C4-2B (cell line): ENCODE measurements at regions not wholly inside any gene's neighbourhood (a gene's known extent, or its start where the extent isn't known, plus 50 kb on each side); places are given as distances from the start of the nearest gene placed in this dataset.

Experiments used
- H3K27ac ChIP-seq: fragments of 450-650 bp; 2 replicates; pipeline ENCODE4 v1.5.1; 2017
- CTCF ChIP-seq: fragments of 450-650 bp; conservative IDR thresholded peaks from 2 replicates; pipeline ENCODE4 v1.5.1; 2017; ENCODE audit warnings: mild to moderate bottlenecking
- ZFX ChIP-seq: fragments of 450-650 bp; IDR thresholded peaks from 2 replicates; pipeline ENCODE4 v1.6.1; 2017

- no peak overlapping the region for H3K27ac ChIP-seq
- no peak for TF ChIP-seq ZFX
Measured at GRCh38 chr5:61951295-61951694, 354.7 kb upstream of the KIF2A start.

DNA sequence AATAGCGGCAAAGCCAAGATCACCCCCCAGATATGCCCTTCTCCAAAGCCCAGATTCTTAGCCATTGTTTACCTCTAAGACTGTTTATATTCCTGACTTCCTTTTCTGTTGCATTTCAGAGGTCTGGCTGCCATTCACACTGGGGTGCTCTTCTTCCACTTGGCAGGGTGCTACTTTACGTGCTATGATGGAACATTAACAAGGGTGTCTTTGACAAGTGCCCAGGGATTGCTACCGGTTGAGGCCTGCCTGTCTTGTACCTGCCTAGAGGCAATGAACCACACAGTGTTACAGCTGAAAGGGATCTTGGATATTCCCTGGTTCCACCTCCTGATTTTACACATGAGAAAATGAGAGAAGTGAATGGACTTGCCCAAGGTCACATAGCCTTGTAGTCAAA is 352.1 kb upstream of the KIF2A start:
- TF ChIP-seq ZFX (no peak), CTCF (no peak)
- no peak overlapping the region for H3K27ac ChIP-seq

DNA sequence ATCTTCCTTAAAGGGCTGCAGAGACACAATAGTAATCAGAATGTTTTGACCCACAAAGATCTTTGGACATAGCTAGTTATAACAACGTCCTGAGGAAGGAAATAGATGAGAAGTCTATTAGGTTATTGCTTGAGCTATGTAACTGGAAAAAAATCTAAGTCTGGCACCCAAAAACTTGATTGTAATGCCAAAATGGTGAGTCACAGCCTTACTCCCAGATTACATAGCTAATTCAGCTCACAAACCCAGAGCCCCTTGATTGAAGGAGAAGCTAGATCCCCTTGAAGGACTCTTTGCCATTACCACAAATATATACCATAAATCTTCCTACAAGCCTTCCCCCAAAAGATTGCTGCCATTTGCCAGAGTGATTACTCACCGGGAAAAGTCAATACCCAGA is 341.8 kb upstream of the KIF2A start:
- H3K27ac ChIP-seq = no peak overlapping the region
- TF ChIP-seq ZFX (no peak), CTCF (no peak)

GRCh38 chr5:61965069-61965468 is 340.9 kb upstream of the KIF2A start:
- TF ChIP-seq CTCF (no peak), ZFX (no peak)
- no peak overlapping the region for H3K27ac ChIP-seq

GRCh38 chr5:61965490-61965889 is 340.5 kb upstream of the KIF2A start:
- no peak for TF ChIP-seq CTCF
- TF ChIP-seq ZFX = no peak
- H3K27ac ChIP-seq = no peak overlapping the region

DNA sequence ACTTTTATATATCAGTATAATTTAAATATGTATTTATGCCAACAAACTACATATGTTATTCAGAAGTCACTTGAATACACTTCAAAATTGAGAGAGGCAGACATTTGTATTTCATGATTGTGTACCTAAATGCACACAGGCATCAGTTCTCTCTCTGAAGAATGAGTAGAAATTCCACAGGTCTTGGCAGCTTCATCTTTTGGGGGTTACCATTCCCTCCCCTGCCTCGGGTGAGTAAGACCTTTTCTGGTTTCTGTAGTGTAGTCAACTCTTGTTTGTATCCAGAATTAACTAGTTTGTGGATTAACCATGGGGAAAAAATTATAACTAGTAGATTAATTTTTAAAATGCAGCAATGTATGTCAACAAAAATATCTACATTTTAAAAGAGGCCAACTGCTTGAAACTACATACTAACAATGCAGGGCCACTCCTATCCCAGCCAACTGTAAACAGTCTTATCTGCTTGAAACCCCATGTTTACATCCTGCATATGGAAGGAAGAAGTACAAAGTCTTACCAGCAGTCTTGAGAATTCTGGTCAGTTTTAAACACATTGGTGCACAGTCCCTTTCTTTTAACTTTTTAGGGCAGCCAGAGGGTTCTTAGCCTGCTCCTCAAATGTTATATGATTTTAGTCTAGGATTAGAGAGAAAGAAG is 339.6 kb upstream of the KIF2A start:
- TF ChIP-seq ZFX = no peak
- no peak for TF ChIP-seq CTCF
- no peak overlapping the region for H3K27ac ChIP-seq

DNA sequence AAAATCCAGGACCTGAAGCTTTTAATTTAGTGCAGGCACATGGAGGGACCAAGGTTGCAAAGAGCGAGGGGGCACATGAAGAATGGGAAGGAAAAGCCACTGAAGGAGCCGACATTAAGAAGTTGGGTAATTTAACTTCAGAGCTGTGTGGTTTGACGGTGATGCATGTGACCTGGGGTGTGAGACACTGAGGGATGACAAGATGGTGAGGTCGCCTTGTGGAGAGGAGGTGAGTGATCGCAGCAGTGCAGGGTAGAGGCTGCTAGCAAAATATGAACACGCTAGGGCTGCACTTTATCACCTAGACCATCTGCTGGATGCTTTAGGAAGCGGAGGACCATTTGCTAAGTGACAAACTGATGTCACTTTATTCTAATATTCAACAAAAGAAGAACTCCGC is 339.0 kb upstream of the KIF2A start:
- H3K27ac ChIP-seq = no peak overlapping the region
- TF ChIP-seq ZFX (no peak), CTCF (no peak)

DNA sequence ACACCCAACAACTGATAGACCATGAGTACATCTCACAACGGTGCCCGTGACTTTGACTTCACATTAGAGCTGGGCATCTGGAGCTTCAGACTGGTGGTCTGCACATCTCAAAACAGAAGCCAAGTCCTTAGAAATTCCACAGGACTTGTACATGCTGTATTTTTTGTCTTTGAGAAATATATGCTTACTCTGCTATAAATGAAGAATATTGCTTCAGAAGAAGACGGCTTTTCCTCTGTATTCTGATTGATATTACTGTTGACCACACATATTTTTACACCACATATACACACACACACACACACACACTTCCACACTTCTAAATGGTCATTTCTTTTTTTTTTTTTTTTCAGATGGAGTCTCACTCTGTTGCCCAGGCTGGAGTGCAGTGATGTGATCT is 338.3 kb upstream of the KIF2A start:
- no peak overlapping the region for H3K27ac ChIP-seq
- TF ChIP-seq CTCF (no peak), ZFX (no peak)
